H1 (cell line): ENCODE measurements at regions not wholly inside any gene's neighbourhood (a gene's known extent, or its start where the extent isn't known, plus 50 kb on each side); places are given as distances from the start of the nearest gene placed in this dataset.
A peak's percentile ranks its signal among the peaks of the same experiment; 100 is the strongest.

Experiments used
- CTCF ChIA-PET: fragments of 300-600 bp; sonication (Branson Sonifier 250); formaldehyde crosslinking; loops from one replicate; lab custom pipeline; 2021; ENCODE audit not compliant: partially characterized antibody; lab: Charles Lee
- POLR2A ChIA-PET: fragments of 300-600 bp; sonication (Branson Sonifier 250); formaldehyde crosslinking; loops from one replicate; lab custom pipeline; 2021; ENCODE audit warnings: inconsistent platforms; ENCODE audit not compliant: partially characterized antibody; lab: Charles Lee
- DNase-seq, 2 experiments: peaks; one replicate each; pipeline versions ENCODE4 v3.0.0 to v3.0.0-alpha.2; 2010 to 2022; ENCODE audit warnings: low spot score in 2 of 2, low read depth in 1 of 2, mixed read lengths in 1 of 2
- FAIRE-seq: peaks from 2 replicates; lab custom pipeline; 2011; peaks lifted over from hg19 to GRCh38; lab: Jason Lieb, UNC
- H2AFZ ChIP-seq: 2 replicates; pipeline ENCODE4 v1.8.1; 2012; ENCODE audit warnings: low read length, inconsistent platforms
- H2AK5ac ChIP-seq: 2 replicates; pipeline ENCODE4 v1.6.1; 2013; ENCODE audit warnings: low read depth, low read length
- H2BK120ac ChIP-seq: replicated peaks from 2 replicates; pipeline ENCODE3; 2013; ENCODE audit warnings: low read depth, low read length, inconsistent platforms
- H2BK12ac ChIP-seq: 2 replicates; pipeline ENCODE4 v1.6.1; 2013; ENCODE audit warnings: low read depth, low read length
- H2BK15ac ChIP-seq: 2 replicates; pipeline ENCODE4 v1.6.1; 2013; ENCODE audit warnings: low read length
- H2BK20ac ChIP-seq: 2 replicates; pipeline ENCODE4 v1.6.1; 2013; ENCODE audit warnings: low read length
- H2BK5ac ChIP-seq: 2 replicates; pipeline ENCODE4 v1.6.1; 2013; ENCODE audit warnings: low read depth, low read length
- H3K14ac ChIP-seq: 2 replicates; pipeline ENCODE4 v1.6.1; 2013; ENCODE audit warnings: inconsistent platforms; ENCODE audit not compliant: insufficient read length
- H3K18ac ChIP-seq: 2 replicates; pipeline ENCODE4 v1.6.1; 2013; ENCODE audit warnings: low read length; ENCODE audit errors: extremely low read depth
- H3K23ac ChIP-seq: 2 replicates; pipeline ENCODE4 v1.6.1; 2013; ENCODE audit warnings: inconsistent platforms; ENCODE audit not compliant: insufficient read length
- H3K23me2 ChIP-seq: 2 replicates; pipeline ENCODE4 v1.6.1; 2013; ENCODE audit warnings: low read depth, low read length
- H3K27ac ChIP-seq: 2 replicates; pipeline ENCODE4 v1.6.1; 2011; ENCODE audit warnings: low read depth, low read length, inconsistent platforms
- H3K27me3 ChIP-seq, 4 experiments: replicated peaks in 1 of 4; 1 replicate in 1 of 4; 2 replicates in 3 of 4; pipeline versions ENCODE4 v1.6.1 to v1.8.1; 2011 to 2013; ENCODE audit warnings: low read length in 3 of 4, mild to moderate bottlenecking in 3 of 4, inconsistent platforms in 2 of 4, mixed read lengths in 2 of 4, moderate library complexity in 1 of 4; ENCODE audit not compliant: control insufficient read depth in 3 of 4, insufficient read depth in 3 of 4; ENCODE audit errors: extremely low read depth in 1 of 4
- H3K36me3 ChIP-seq, 4 experiments: 2 replicates each; pipeline versions ENCODE4 v1.6.1 to v1.8.1; 2011 to 2013; ENCODE audit warnings: mild to moderate bottlenecking in 4 of 4, low read length in 3 of 4, moderate library complexity in 2 of 4, control low read depth in 1 of 4, inconsistent platforms in 1 of 4; ENCODE audit not compliant: insufficient read depth in 4 of 4, control insufficient read depth in 2 of 4
- H3K4ac ChIP-seq: replicated peaks from 2 replicates; pipeline ENCODE3; 2013; ENCODE audit warnings: low read length, low read depth, mixed read lengths, inconsistent platforms; ENCODE audit not compliant: insufficient read length
- H3K4me1 ChIP-seq, 4 experiments: replicated peaks in 1 of 4; 1 replicate in 1 of 4; 2 replicates in 3 of 4; pipeline versions ENCODE4 v1.6.1 to v1.8.1; 2011 to 2013; ENCODE audit warnings: low read length in 3 of 4, inconsistent platforms in 2 of 4, mixed read lengths in 1 of 4; ENCODE audit not compliant: insufficient read depth in 4 of 4, control insufficient read depth in 3 of 4
- H3K4me2 ChIP-seq, 2 experiments: 2 replicates each; pipeline versions ENCODE4 v1.6.1 to v1.8.1; 2011 to 2013; ENCODE audit warnings: low read depth in 2 of 2, low read length in 2 of 2, control low read depth in 1 of 2, inconsistent platforms in 1 of 2, mild to moderate bottlenecking in 1 of 2; ENCODE audit not compliant: insufficient read depth in 1 of 2
- H3K4me3 ChIP-seq, 4 experiments: fragments of 200-600, 300-600 bp in 1 of 4; sonication (generic), shearing (Covaris generic), sonication (Bioruptor Twin) in 1 of 4; 2 replicates each; pipeline versions ENCODE4 v1.5.1 to v1.8.1; 2011 to 2016; ENCODE audit warnings: low read length in 4 of 4, low read depth in 3 of 4, control low read depth in 2 of 4, inconsistent platforms in 2 of 4, mild to moderate bottlenecking in 2 of 4, mixed read lengths in 1 of 4, moderate library complexity in 1 of 4; ENCODE audit not compliant: insufficient read depth in 2 of 4; ENCODE audit errors: extremely low read depth in 1 of 4
- H3K56ac ChIP-seq: replicated peaks from 2 replicates; pipeline ENCODE3; 2013; ENCODE audit warnings: low read depth, mild to moderate bottlenecking, mixed read lengths, low read length, inconsistent platforms; ENCODE audit not compliant: insufficient read length
- H3K79me1 ChIP-seq: 2 replicates; pipeline ENCODE4 v1.6.1; 2013; ENCODE audit warnings: low read depth, low read length, control low read depth
- H3K79me2 ChIP-seq, 2 experiments: 2 replicates each; pipeline versions ENCODE4 v1.6.1 to v1.8.1; 2012 to 2013; ENCODE audit warnings: low read length in 2 of 2, mild to moderate bottlenecking in 2 of 2, inconsistent platforms in 1 of 2; ENCODE audit not compliant: insufficient read depth in 2 of 2, control insufficient read depth in 1 of 2
- H3K9ac ChIP-seq, 4 experiments: replicated peaks in 1 of 4; 1 replicate in 1 of 4; 2 replicates in 3 of 4; pipeline versions ENCODE4 v1.6.1 to v1.8.1; 2011 to 2013; ENCODE audit warnings: low read depth in 3 of 4, low read length in 3 of 4, control low read depth in 2 of 4, mild to moderate bottlenecking in 2 of 4, moderate library complexity in 2 of 4, inconsistent platforms in 1 of 4; ENCODE audit errors: extremely low read depth in 1 of 4
- H3K9me3 ChIP-seq, 2 experiments: 2 replicates each; pipeline versions ENCODE4 v1.6.1 to v1.8.1; 2012 to 2013; ENCODE audit warnings: mild to moderate bottlenecking in 2 of 2, moderate library complexity in 2 of 2, control low read depth in 1 of 2, inconsistent platforms in 1 of 2, low read depth in 1 of 2, low read length in 1 of 2, mixed read lengths in 1 of 2; ENCODE audit not compliant: insufficient read depth in 2 of 2
- H4K20me1 ChIP-seq, 2 experiments: replicated peaks in 1 of 2; 2 replicates each; pipeline versions ENCODE3 to v1.8.1; 2011 to 2013; ENCODE audit warnings: inconsistent platforms in 2 of 2, low read length in 2 of 2, mild to moderate bottlenecking in 1 of 2; ENCODE audit not compliant: insufficient read depth in 2 of 2, control insufficient read depth in 1 of 2
- H4K5ac ChIP-seq: 2 replicates; pipeline ENCODE4 v1.6.1; 2013; ENCODE audit warnings: low read length, low read depth, mixed read lengths, inconsistent platforms; ENCODE audit not compliant: insufficient read length
- H4K8ac ChIP-seq: 2 replicates; pipeline ENCODE4 v1.8.0; 2013; ENCODE audit warnings: mild to moderate bottlenecking, moderate library complexity, low read length, inconsistent platforms; ENCODE audit not compliant: insufficient read depth; ENCODE audit errors: extremely low read depth
- H4K91ac ChIP-seq: replicated peaks from 2 replicates; pipeline ENCODE3; 2013; ENCODE audit warnings: low read length, mixed read lengths, inconsistent platforms; ENCODE audit not compliant: insufficient read length
- BCL11A ChIP-seq, 2 experiments: IDR thresholded peaks; one replicate each; pipeline ENCODE4 v1.6.1; 2011; ENCODE audit warnings: low read depth in 2 of 2, low read length in 2 of 2, mild to moderate bottlenecking in 2 of 2
- CHD2 ChIP-seq: IDR thresholded peaks from 2 replicates; pipeline ENCODE4 v1.6.1; 2012; ENCODE audit warnings: low read length, improper control_type of control experiment
- EGR1 ChIP-seq: IDR thresholded peaks from 2 replicates; pipeline ENCODE4 v1.6.1; 2011; ENCODE audit warnings: low read depth, low read length, borderline replicate concordance
- EZH2 ChIP-seq: fragments of 200-600 bp; sonication (generic); IDR thresholded peaks from 2 replicates; pipeline ENCODE4 v1.7.1; 2012; ENCODE audit warnings: low read depth, mild to moderate bottlenecking, moderate library complexity, low read length, inconsistent platforms; ENCODE audit not compliant: severe bottlenecking
- GABPA ChIP-seq: IDR thresholded peaks from 2 replicates; pipeline ENCODE4 v1.6.1; 2011; ENCODE audit warnings: mild to moderate bottlenecking, low read length, moderate library complexity, borderline replicate concordance; ENCODE audit not compliant: insufficient read depth
- JUN ChIP-seq: IDR thresholded peaks from 2 replicates; pipeline ENCODE4 v1.6.1; 2011; ENCODE audit warnings: low read depth, mild to moderate bottlenecking, improper control_type of control experiment, low read length
- PHF8 ChIP-seq: fragments of 200-600 bp; sonication (generic); conservative IDR thresholded peaks from 2 replicates; pipeline ENCODE4 v1.7.1; 2012; ENCODE audit warnings: low read depth, mild to moderate bottlenecking, inconsistent platforms, low read length, moderate library complexity
- POLR2AphosphoS5 ChIP-seq: IDR thresholded peaks from 2 replicates; pipeline ENCODE4 v1.6.1; 2011; ENCODE audit warnings: low read depth, low read length
- RAD21 ChIP-seq, 2 experiments: IDR thresholded peaks in 1 of 2; conservative IDR thresholded peaks in 1 of 2; 2 replicates each; pipeline ENCODE4 v1.6.1; 2011; ENCODE audit warnings: low read depth in 2 of 2, low read length in 2 of 2, improper control_type of control experiment in 1 of 2, inconsistent platforms in 1 of 2, mild to moderate bottlenecking in 1 of 2, moderate library complexity in 1 of 2
- RBBP5 ChIP-seq: IDR thresholded peaks from 2 replicates; pipeline ENCODE4 v1.7.1; 2012; ENCODE audit warnings: low read depth, mild to moderate bottlenecking, inconsistent platforms, low read length, moderate library complexity, borderline replicate concordance
- RXRA ChIP-seq: IDR thresholded peaks from 2 replicates; pipeline ENCODE4 v1.6.1; 2011; ENCODE audit warnings: low read depth, mild to moderate bottlenecking, low read length, moderate library complexity; ENCODE audit not compliant: insufficient read depth
- SP4 ChIP-seq: IDR thresholded peaks from 2 replicates; pipeline ENCODE4 v1.6.1; 2012; ENCODE audit warnings: low read length, inconsistent platforms
- TCF12 ChIP-seq: IDR thresholded peaks from 2 replicates; pipeline ENCODE4 v1.6.1; 2011; ENCODE audit warnings: low read depth, mild to moderate bottlenecking, low read length
- WGBS, 2 experiments: shearing (Covaris generic) in 1 of 2; methylation state at CpG; one replicate each; pipeline versions ENCODE4 v1.1.6 to v1.1.7; 2013 to 2015; ENCODE audit warnings: low lambda C conversion rate in 2 of 2, mixed read lengths in 2 of 2, inconsistent platforms in 1 of 2, low coverage in 1 of 2, missing lambda C conversion rate in 1 of 2; ENCODE audit not compliant: insufficient replicate concordance in 2 of 2, insufficient coverage in 1 of 2, insufficient read length in 1 of 2; ENCODE audit errors: extremely low coverage in 1 of 2, missing lambda C conversion rate in 1 of 2; 5-methylcytosine and 5-hydroxymethylcytosine counted together

DNA sequence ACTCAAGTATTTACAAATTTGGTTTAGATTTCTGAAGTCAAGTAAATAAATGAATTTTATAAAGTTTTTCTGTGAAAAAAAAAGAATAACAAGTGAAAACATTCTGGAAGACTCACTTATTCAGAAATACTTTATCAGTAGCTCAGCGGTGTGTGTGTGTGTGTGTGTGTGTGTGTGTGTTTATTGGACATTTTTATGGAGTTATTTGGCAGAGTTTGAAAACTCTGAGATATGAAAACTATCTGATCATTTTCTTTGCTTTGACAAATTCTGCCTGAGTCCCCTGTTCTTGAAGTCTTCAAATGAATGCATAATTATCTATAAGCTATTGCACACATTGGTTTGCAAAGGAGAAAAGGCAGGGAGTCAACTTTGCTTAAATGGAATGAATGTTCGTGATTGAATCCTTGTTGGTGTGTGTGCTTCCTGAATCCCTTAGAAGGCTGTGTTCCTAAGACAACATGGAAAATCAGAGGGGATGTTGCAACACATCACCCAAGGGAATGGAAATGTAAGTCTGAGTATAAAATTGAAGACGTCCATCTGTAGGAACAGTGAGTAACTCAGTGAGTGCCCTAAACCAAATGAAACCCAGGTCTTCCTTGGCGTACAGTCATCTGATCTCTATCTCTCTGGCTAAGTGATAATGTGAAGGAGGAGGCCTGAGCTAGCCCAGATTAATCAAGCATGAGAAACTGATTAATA, 160.9 kb downstream of the REEP3 start:
- Histone ChIP-seq H3K4me1 (peaks cover 0 to 8% (median 1%) of the 10 kb centered on the region in 4 experiments; a peak in 2 of 7 replicates), H4K8ac (no peak overlapping the region), H3K56ac (no peak overlapping the region), H2BK12ac (no peak overlapping the region), H3K14ac (no peak overlapping the region), H3K79me1 (no peaks in the 10 kb centered on the region), H3K79me2 (no peaks in the 10 kb centered on the region), H3K36me3 (no peaks in the 10 kb centered on the region), H4K20me1 (no peaks in the 10 kb centered on the region), H3K4me3 (no peak overlapping the region), H3K23ac (no peak overlapping the region), H2BK20ac (no peak overlapping the region), H3K23me2 (no peaks in the 10 kb centered on the region), H2AK5ac (no peak overlapping the region), H3K27ac (no peak overlapping the region), H3K4me2 (no peak overlapping the region), H2BK120ac (no peak overlapping the region), H3K27me3 (no peaks in the 10 kb centered on the region), H2BK5ac (no peak overlapping the region), H2AFZ (no peak overlapping the region), H4K91ac (no peak overlapping the region), H3K18ac (no peak overlapping the region), H3K9me3 (no peaks in the 10 kb centered on the region), H4K5ac (no peak overlapping the region), H3K9ac (no peak overlapping the region), H3K4ac (peak overlapping the region; percentile 82), H2BK15ac (no peak overlapping the region)
- DNase-seq (no peak), FAIRE-seq (no peak)
- WGBS, 2 experiments, result 89% methylated on average over 4 of the region's 4 CpGs; no CpG with 5 or more reads in 1 of the 2 experiments
- ChIA-PET CTCF (interaction anchor here (1.0 to 2.0 kb wide), 5 partner anchors 11 to 51 kb away, joined by 3 to 4 read pairs (median 3); no protein-coding TSS in a partner anchor), POLR2A (interaction anchor here (0.6 kb wide), 1 partner anchor 429 kb away, joined by 3 read pairs; no protein-coding TSS in a partner anchor)
- TF ChIP-seq BCL11A (IDR thresholded peaks at IDR 0.05; ENCODE audit: low read depth in 2 of 2, low read length in 2 of 2) (no peak), POLR2AphosphoS5 (no peak), RBBP5 (no peak), EZH2 (no peak), GABPA (no peak), EGR1 (no peak), RXRA (no peak), RAD21 (IDR thresholded peaks at IDR 0.05 in 1 of 2, conservative IDR thresholded peaks at IDR 0.05 in 1 of 2; ENCODE audit: low read depth in 2 of 2, low read length in 2 of 2) (no peak), JUN (no peak), CHD2 (no peak), TCF12 (no peak), SP4 (no peak), PHF8 (no peak)
